Liver (tissue), 3 donors: ENCODE measurements at regions not wholly inside any gene's neighbourhood (a gene's known extent, or its start where the extent isn't known, plus 50 kb on each side); places are given as distances from the start of the nearest gene placed in this dataset.

ENCODE experiments used
- RAD21 ChIP-seq, 2 donors: IDR thresholded peaks; 2 replicates each; pipeline ENCODE4 v1.6.1; 2016; ENCODE audit warnings: antibody characterized with exemption in 2 of 2, mild to moderate bottlenecking in 2 of 2
- SP1 ChIP-seq: IDR thresholded peaks from 2 replicates; pipeline ENCODE4 v1.6.1; 2018; ENCODE audit warnings: antibody characterized with exemption, mild to moderate bottlenecking
- TAF1 ChIP-seq: conservative IDR thresholded peaks from 2 replicates; pipeline ENCODE4 v1.6.1; 2016; ENCODE audit warnings: antibody characterized with exemption, mild to moderate bottlenecking
- TF ChIP-seq, protein P1 (sequence below): fragments of 150-350 bp; IDR thresholded peaks from 2 replicates; pipeline ENCODE4 v1.5.1; 2017; ENCODE audit warnings: improper control_type of control experiment, low read depth, low read length; ENCODE audit not compliant: missing input control
- TF ChIP-seq, protein P2 (sequence below): IDR thresholded peaks from 2 replicates; pipeline ENCODE4 v1.6.1; 2016; ENCODE audit warnings: antibody characterized with exemption
- donor health status: healthy.
- donor health status: healthy.

DNA sequence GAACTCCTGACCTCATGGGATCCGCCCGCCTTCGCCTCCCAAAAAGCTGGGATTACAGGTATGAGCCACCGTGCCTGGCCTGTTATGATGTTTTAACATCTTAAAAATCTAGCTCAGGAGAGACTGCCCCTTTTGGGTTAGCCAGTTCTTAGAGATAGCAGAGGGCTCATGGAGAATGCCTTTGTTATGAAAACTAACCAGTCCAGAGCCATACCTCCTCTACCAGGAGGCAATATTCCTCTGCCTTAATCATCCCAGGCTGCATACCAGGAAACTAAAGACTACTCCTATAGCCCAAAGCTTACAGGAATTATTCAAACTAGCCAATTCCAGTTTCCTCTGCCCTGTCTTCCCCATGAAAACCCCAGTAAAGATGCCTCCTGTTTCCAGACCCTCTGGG, 96.0 kb upstream of the MDM1 start:
- TF ChIP-seq, protein P1, sequence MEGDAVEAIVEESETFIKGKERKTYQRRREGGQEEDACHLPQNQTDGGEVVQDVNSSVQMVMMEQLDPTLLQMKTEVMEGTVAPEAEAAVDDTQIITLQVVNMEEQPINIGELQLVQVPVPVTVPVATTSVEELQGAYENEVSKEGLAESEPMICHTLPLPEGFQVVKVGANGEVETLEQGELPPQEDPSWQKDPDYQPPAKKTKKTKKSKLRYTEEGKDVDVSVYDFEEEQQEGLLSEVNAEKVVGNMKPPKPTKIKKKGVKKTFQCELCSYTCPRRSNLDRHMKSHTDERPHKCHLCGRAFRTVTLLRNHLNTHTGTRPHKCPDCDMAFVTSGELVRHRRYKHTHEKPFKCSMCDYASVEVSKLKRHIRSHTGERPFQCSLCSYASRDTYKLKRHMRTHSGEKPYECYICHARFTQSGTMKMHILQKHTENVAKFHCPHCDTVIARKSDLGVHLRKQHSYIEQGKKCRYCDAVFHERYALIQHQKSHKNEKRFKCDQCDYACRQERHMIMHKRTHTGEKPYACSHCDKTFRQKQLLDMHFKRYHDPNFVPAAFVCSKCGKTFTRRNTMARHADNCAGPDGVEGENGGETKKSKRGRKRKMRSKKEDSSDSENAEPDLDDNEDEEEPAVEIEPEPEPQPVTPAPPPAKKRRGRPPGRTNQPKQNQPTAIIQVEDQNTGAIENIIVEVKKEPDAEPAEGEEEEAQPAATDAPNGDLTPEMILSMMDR: no peak
- TF ChIP-seq, protein P2, sequence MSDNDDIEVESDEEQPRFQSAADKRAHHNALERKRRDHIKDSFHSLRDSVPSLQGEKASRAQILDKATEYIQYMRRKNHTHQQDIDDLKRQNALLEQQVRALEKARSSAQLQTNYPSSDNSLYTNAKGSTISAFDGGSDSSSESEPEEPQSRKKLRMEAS: no peak
- TF ChIP-seq RAD21 (IDR thresholded peaks at IDR 0.05) (no peak), SP1 (no peak), TAF1 (no peak)
